Astrocyte (in vitro differentiated cells and primary cell): ENCODE measurements at regions not wholly inside any gene's neighbourhood (a gene's known extent, or its start where the extent isn't known, plus 50 kb on each side); places are given as distances from the start of the nearest gene placed in this dataset.

Experiments used
- DNase-seq: peaks from one replicate; pipeline ENCODE4 v3.0.0-alpha.2; 2010; ENCODE audit warnings: low read depth
- FAIRE-seq: peaks from 2 replicates; lab custom pipeline; 2011; peaks lifted over from hg19 to GRCh38; lab: Jason Lieb, UNC
- H2AFZ ChIP-seq: 2 replicates; pipeline ENCODE4 v1.6.0; 2012; ENCODE audit warnings: low read depth, low read length, inconsistent platforms
- H3K27ac ChIP-seq: 2 replicates; pipeline ENCODE4 v1.5.1; 2011; ENCODE audit warnings: low read depth, low read length, inconsistent platforms
- H3K27me3 ChIP-seq: 2 replicates; pipeline ENCODE4 v1.6.0; 2011; ENCODE audit warnings: low read length, inconsistent platforms; ENCODE audit not compliant: insufficient read depth
- H3K36me3 ChIP-seq: 2 replicates; pipeline ENCODE4 v1.5.1; 2011; ENCODE audit warnings: low read length, inconsistent platforms; ENCODE audit not compliant: insufficient read depth
- H3K4me1 ChIP-seq: 2 replicates; pipeline ENCODE4 v1.5.1; 2011; ENCODE audit warnings: low read length, inconsistent platforms; ENCODE audit not compliant: insufficient read depth
- H3K4me2 ChIP-seq: 2 replicates; pipeline ENCODE4 v1.6.0; 2012; ENCODE audit warnings: low read length, inconsistent platforms
- H3K4me3 ChIP-seq: 2 replicates; pipeline ENCODE4 v1.5.1; 2011; ENCODE audit warnings: low read depth, mild to moderate bottlenecking, low read length, inconsistent platforms; ENCODE audit not compliant: insufficient read depth
- H3K79me2 ChIP-seq: 2 replicates; pipeline ENCODE4 v1.6.0; 2012; ENCODE audit warnings: mild to moderate bottlenecking, low read length, inconsistent platforms; ENCODE audit not compliant: insufficient read depth
- H3K9ac ChIP-seq: 2 replicates; pipeline ENCODE4 v1.6.0; 2012; ENCODE audit warnings: mild to moderate bottlenecking, low read length, inconsistent platforms
- H3K9me3 ChIP-seq: 2 replicates; pipeline ENCODE4 v1.5.1; 2012; ENCODE audit warnings: low read depth, mild to moderate bottlenecking, low read length, inconsistent platforms; ENCODE audit not compliant: insufficient read depth
- H4K20me1 ChIP-seq: 2 replicates; pipeline ENCODE4 v1.6.0; 2012; ENCODE audit warnings: low read length, inconsistent platforms; ENCODE audit not compliant: insufficient read depth
- H3K27ac Mint-ChIP-seq: one replicate; pipeline ENCODE4 v1.8.0; 2021; ENCODE audit warnings: mild to moderate bottlenecking, mixed read lengths; ENCODE audit not compliant: unreplicated experiment
- H3K27me3 Mint-ChIP-seq: one replicate; pipeline ENCODE4 v1.8.0; 2021; ENCODE audit warnings: low read depth, mixed read lengths; ENCODE audit not compliant: unreplicated experiment
- H3K36me3 Mint-ChIP-seq: one replicate; pipeline ENCODE4 v1.8.0; 2021; ENCODE audit warnings: low read depth, mixed read lengths; ENCODE audit not compliant: unreplicated experiment
- H3K4me1 Mint-ChIP-seq: one replicate; pipeline ENCODE4 v1.8.0; 2021; ENCODE audit warnings: low read depth, mixed read lengths; ENCODE audit not compliant: unreplicated experiment
- H3K4me3 Mint-ChIP-seq: one replicate; pipeline ENCODE4 v1.8.0; 2021; ENCODE audit warnings: mild to moderate bottlenecking, moderate library complexity, mixed read lengths; ENCODE audit not compliant: unreplicated experiment
- H3K9me3 Mint-ChIP-seq: one replicate; pipeline ENCODE4 v1.8.0; 2021; ENCODE audit warnings: mild to moderate bottlenecking, mixed read lengths; ENCODE audit not compliant: unreplicated experiment
- EZH2 ChIP-seq: IDR thresholded peaks from 2 replicates; pipeline ENCODE4 v1.6.1; 2012; ENCODE audit warnings: mild to moderate bottlenecking, low read length, inconsistent platforms; ENCODE audit not compliant: insufficient read depth
- TF ChIP-seq, protein P1 (sequence below): IDR thresholded peaks from 2 replicates; pipeline ENCODE4 v1.5.1; 2011; ENCODE audit warnings: low read depth, mild to moderate bottlenecking, inconsistent platforms, low read length, moderate library complexity; ENCODE audit not compliant: insufficient read depth

DNA sequence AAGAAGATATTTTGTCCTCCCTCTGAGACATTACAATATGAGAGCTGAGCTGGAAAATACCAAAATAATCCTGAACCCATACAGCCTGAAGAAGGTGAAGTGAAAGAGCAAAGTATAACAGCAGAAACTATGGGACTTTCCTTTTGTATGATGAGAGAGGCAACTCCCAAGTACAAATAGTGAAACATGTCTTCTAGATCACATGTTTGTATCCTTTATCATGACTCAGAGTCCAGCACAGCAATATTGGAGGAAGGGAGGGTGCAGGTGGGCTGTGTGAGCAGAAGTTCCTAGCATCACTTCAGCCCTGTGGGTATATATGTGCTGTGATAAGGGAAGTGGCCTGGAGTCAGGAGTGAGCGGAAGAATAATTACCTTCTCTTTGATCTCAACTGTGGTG is 265.6 kb upstream of the NRXN1 start:
- Mint-ChIP-seq H3K4me1 (no peaks in the 10 kb centered on the region), H3K9me3 (no peaks in the 10 kb centered on the region), H3K27me3 (no peaks in the 10 kb centered on the region), H3K36me3 (no peaks in the 10 kb centered on the region), H3K4me3 (no peak overlapping the region), H3K27ac (no peak overlapping the region)
- no peak overlapping the region for H3K4me2 ChIP-seq
- TF ChIP-seq, protein P1, sequence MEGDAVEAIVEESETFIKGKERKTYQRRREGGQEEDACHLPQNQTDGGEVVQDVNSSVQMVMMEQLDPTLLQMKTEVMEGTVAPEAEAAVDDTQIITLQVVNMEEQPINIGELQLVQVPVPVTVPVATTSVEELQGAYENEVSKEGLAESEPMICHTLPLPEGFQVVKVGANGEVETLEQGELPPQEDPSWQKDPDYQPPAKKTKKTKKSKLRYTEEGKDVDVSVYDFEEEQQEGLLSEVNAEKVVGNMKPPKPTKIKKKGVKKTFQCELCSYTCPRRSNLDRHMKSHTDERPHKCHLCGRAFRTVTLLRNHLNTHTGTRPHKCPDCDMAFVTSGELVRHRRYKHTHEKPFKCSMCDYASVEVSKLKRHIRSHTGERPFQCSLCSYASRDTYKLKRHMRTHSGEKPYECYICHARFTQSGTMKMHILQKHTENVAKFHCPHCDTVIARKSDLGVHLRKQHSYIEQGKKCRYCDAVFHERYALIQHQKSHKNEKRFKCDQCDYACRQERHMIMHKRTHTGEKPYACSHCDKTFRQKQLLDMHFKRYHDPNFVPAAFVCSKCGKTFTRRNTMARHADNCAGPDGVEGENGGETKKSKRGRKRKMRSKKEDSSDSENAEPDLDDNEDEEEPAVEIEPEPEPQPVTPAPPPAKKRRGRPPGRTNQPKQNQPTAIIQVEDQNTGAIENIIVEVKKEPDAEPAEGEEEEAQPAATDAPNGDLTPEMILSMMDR: no peak
- TF ChIP-seq EZH2: no peak
- H3K27ac ChIP-seq: no peak overlapping the region
- H3K36me3 ChIP-seq: no peaks in the 10 kb centered on the region
- no peak overlapping the region for H3K9ac ChIP-seq
- no peaks in the 10 kb centered on the region for H3K27me3 ChIP-seq
- no peak overlapping the region for H2AFZ ChIP-seq
- H3K9me3 ChIP-seq: no peaks in the 10 kb centered on the region
- H4K20me1 ChIP-seq: no peaks in the 10 kb centered on the region
- no peaks in the 10 kb centered on the region for H3K4me1 ChIP-seq
- no peak for FAIRE-seq
- peak; percentile 1 for DNase-seq
- H3K4me3 ChIP-seq: no peak overlapping the region
- H3K79me2 ChIP-seq: no peaks in the 10 kb centered on the region

DNA sequence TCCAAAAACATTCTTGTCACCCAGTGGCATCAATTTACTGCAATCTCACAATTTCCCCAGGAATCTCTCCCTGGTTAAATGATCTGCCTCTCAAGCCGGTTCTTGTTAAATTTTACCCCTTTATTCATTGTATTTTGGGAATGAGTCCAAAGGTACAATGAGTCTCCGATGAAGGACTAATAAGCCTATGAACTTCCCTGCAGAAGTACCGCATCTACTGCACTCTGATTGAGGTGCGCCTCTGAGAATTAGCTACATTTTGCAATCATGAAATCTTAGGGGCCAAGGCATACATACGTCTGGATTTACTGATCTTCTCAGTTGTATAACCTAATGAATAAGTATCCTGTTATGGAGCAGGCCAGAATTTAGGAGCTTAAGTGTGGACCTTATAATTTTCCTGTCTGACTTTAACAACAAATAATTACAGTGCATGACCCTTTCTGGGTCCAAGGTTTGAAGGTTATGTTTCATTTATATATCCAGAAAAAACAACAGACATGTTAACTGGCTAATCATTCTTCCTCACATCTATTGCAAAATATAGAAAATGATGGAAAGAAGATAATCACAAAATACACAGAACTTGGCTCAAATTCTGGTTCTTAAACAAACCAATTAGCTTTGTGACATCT is 261.8 kb upstream of the NRXN1 start:
- H3K27ac Mint-ChIP-seq: no peak overlapping the region
- Histone ChIP-seq H3K27ac (no peak overlapping the region), H4K20me1 (no peaks in the 10 kb centered on the region), H3K9me3 (no peaks in the 10 kb centered on the region), H3K27me3 (no peaks in the 10 kb centered on the region), H3K79me2 (no peaks in the 10 kb centered on the region), H3K4me3 (no peak overlapping the region), H3K4me1 (peaks cover 6% of the 10 kb centered on the region), H3K4me2 (no peak overlapping the region), H3K36me3 (no peaks in the 10 kb centered on the region), H2AFZ (no peak overlapping the region), H3K9ac (no peak overlapping the region)
- no peaks in the 10 kb centered on the region for H3K9me3 Mint-ChIP-seq
- no peaks in the 10 kb centered on the region for H3K27me3 Mint-ChIP-seq
- no peaks in the 10 kb centered on the region for H3K36me3 Mint-ChIP-seq
- no peak for TF ChIP-seq EZH2
- TF ChIP-seq, protein P1: no peak
- H3K4me3 Mint-ChIP-seq: no peak overlapping the region
- DNase-seq (no peak), FAIRE-seq (no peak)
- H3K4me1 Mint-ChIP-seq: peaks cover 20% of the 10 kb centered on the region

DNA sequence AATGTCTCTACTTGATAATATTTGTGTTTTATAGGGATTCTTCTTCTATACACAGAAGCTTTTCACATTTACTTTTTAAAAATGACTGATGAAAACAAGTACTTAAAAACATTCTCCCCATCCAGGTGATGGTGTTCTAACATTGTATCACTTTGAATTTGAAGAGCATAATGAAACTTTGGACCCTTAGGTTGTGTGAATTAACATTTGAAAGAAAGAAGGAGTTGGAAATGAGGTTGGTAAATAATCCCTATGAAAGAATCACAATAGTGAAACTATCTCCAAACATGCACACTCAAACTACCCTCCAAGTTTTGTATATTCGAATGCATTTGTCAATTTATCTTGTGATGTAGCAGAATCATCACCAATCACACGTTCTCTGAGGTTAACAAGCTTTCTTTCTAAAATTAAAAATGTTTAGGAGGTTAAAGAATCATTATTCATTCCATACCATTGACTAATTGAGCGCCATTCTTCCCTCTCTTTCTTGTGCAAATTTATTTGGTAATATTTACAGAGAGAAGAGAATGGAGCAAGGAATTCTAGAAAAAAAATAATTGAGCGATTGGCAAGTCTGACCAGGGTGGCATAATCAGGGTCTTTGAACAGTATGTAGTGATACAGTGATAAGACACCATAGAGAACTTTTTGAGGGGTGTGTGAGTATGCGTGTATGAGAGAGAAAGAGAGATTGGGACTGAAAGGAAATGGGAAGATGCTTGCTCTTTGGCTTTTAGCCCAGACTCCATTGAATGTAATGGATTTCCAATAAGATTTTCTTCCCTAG is 260.0 kb upstream of the NRXN1 start:
- DNase-seq (peak; percentile 1), FAIRE-seq (no peak)
- Mint-ChIP-seq H3K36me3 (no peaks in the 10 kb centered on the region), H3K4me1 (peaks cover 23% of the 10 kb centered on the region), H3K4me3 (no peak overlapping the region), H3K27ac (no peak overlapping the region), H3K27me3 (no peaks in the 10 kb centered on the region), H3K9me3 (no peaks in the 10 kb centered on the region)
- no peak overlapping the region for H3K4me3 ChIP-seq
- peaks cover 6% of the 10 kb centered on the region for H3K4me1 ChIP-seq
- H3K9ac ChIP-seq: no peak overlapping the region
- TF ChIP-seq, protein P1: no peak
- TF ChIP-seq EZH2: no peak
- no peaks in the 10 kb centered on the region for H3K79me2 ChIP-seq
- H4K20me1 ChIP-seq: no peaks in the 10 kb centered on the region
- no peak overlapping the region for H2AFZ ChIP-seq
- H3K27ac ChIP-seq: no peak overlapping the region
- H3K27me3 ChIP-seq: no peaks in the 10 kb centered on the region
- H3K9me3 ChIP-seq: no peaks in the 10 kb centered on the region
- H3K36me3 ChIP-seq: no peaks in the 10 kb centered on the region
- peak overlapping the region; percentile 13 for H3K4me2 ChIP-seq
